Inflammatory macrophage (primary cell): ENCODE measurements at regions not wholly inside any gene's neighbourhood (a gene's known extent, or its start where the extent isn't known, plus 50 kb on each side); places are given as distances from the start of the nearest gene placed in this dataset.

Experiments
- DNase-seq, 2 donors: peaks; one replicate each; pipeline ENCODE4 v3.0.0-alpha.2; 2020 to 2022

DNA sequence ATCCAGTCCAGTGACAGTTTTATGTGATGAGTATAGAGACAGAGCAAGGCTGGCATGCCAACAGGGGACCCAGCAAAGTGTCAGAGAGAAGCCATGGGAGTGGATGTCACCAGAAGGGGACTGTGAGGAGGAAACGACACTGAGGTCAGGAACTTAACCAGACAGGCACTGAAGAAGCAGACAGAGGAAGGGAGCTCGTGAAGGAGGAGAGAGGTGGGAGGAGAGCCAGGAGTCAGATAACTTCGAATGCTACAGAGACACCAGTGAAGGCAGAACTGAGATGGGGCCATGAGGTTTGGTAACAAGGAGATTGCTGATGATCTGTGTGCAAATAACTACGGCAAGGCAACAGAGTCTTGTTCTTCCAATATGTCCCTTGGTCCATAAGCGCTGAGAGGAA, 211.1 kb upstream of the FOXA2 start:
- DNase-seq: no peak

DNA sequence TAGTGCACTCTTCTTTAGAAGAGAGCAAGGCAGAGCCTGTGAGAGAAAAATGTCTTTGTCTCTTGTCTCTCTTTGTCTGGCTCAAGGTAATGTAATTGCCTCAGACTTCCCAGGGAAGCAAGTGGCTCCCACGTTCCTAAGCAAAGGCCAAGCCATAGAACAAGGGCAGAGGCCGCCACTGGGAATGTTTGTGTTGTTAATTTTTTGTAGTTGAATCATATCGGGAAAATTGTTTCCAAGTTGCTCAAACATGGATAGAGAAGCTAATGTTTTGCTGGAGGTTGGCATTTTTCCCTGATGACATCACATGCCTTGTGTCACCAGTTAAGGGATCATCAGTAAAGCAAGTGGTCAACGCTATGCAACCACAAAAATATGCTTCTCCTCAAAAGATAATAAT, 211.5 kb upstream of the FOXA2 start:
- DNase-seq: no peak

DNA sequence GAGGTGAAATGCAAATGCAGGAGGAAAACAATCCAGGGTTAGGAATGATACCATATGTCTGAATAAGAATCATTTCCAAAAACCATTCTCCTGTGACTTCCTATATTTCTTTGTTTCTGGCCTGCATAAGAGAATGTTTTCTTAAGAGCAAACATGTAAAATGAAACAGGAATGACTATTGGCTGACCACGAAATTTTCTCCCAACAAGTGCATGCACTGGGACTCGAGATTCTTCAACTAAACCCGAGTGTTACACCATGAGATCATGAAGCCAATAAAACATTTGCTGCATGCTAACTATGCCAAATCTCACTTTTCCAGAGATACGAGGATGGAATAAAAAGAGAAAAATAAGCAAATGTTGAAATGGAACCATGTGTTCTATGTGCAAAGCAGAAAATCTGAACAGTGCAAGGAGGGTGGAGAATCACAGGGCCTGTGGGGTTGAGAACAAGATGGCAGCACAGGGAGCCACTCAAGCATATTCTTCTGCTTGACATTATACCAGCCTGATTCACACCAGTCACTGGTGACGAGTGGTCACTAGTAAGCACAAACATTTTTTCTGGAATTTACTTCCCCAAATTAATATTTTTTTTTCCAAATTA, 212.2 kb upstream of the FOXA2 start:
- DNase-seq: no peak

DNA sequence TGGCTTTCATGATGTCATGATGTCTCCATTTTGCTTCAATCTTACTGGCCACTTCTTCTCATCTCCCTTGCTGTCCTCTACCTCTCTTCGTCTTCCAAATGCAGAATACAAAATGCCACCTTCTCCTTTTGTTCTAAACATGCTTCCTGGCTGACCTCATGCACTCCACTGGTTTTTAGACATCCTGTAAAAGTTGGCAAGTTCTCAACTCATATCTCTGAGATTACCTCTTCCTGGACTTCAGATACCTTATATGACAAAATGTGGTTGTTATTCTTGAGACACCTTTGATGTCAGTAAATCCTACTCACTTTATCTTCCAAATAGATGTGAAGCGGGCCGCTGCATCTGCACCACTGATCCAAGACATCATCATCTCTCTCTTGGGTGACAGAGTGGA, 212.7 kb upstream of the FOXA2 start:
- DNase-seq: no peak

DNA sequence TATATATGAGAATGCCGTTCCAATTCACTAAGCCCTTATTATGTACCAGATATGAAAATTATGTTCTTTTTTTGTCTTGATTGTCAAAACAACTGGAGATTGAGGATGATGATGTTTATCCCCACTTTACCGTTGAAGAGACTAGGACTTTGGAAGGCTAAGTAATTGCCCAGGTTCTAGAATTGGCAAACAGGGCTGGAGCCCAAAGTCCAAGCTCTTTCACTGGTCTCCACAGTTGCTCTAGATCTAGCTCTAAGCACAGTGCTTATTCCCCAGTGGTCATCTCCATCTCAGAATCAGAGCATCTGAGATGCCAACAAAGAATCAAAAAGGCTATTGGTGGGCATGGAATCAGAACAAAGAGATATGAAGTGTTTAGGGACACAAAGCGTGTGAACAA, 215.3 kb upstream of the FOXA2 start:
- no peak for DNase-seq

DNA sequence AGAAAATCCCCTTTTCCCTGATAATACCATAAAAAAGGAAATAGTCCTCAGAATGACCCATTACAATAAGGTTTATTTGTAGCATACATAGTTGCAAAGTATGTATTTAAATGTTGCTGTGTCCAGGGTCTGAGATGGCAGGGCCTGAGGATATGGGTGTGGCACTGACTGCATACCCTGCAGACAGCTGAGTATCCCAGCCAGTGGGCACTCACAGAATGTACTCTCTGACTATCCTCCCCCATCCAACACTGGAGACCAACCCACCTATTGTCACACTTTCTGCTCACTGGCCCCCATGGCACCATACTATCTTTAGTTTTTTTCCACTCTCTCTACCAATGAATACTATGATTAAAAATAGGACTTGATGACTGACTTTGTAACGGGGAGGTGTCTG, 215.8 kb upstream of the FOXA2 start:
- DNase-seq: no peak

DNA sequence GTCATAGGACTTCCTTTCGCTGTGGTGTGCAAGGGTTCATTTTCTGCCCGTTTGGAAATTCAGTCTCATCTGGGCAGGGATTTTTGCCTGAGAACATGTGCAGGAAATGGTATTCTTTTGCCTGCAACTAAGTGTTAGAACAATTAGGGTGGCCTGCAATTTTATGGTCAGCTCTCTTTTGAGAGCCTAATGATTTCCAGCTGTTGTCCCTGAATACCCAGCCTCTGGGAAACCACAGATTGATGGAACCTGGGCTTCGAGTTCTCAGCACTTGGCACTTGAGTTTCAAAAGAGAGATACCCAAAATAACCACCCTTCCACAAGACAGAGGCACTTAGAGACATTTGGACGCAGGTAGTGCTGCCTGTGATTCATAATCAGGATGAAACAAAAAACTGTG, 217.2 kb upstream of the FOXA2 start:
- DNase-seq: no peak

DNA sequence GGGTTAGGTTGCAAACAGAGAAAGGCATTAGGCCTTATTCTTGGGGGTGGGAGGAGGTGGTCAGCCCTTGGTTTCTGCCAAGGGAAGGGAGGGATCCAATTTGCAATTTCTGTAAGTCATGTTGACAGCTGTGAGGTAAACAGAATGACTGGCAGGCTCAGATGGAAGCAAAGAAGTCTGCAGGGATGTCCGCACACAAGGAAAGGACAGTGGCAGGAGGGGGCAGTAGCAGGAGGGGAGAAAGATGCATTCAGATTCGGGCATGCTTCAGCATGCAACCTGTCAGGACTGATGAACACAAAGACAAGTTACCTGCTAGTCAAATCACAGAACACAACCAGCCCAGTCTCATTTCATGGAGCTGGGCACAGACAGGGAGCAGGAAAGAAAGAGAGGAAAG, 217.9 kb upstream of the FOXA2 start:
- DNase-seq: no peak

DNA sequence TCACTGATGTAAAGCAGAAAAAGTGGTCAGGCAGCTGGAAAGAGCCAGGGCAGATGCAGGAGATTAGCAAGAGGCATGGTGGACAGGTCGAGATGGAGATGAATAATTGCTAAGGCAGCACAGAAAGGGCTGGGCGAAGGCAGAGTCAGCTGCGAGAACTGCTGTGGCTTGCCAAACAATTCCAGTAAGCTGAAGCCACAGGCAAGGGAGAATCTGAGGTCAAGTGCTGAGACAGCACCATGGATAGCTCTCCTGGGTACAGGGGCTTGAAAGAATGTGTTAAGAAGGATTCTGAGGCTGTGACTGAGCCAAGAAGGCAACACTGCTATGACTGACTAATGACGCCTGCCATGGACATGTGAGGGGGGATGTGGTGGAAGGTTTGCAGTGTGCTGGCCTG, 220.8 kb upstream of the FOXA2 start:
- DNase-seq: no peak

DNA sequence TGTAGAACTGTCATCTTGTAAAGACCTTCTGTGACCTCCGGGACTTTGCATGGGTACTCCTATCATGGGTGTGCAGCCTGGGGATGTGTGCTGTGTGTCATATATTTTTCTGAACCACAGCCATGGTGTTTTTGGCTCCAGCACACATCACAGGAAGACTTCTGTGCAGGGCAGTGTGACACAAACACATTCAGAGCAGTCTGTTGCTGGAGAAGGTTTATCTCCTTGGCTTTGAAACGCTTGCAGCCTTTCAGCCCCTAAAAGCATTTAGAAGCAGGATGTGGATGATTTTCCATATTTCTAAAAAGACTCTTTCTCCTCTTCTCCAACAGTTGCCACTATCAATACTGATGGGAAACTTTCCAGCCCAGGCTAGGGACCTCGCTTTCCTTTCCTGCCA, 221.6 kb upstream of the FOXA2 start:
- DNase-seq: no peak

DNA sequence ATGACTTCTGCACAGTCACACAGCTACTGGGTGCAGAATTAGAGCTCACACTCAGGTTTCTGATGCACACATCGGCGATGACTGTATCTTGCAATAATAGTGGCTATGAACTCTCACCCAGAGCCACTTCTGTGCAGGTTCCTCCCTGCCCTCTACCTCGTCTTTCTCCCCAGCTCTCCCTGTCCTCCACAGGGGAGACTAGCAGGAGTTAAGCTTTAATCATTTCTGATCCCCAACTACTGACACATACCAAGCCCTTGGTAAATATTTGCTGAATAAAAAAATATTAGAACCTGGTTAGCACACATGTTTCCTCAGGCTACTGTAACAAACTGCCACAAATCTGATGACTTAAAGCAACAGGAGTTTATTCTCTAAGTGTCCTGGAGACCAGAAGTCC, 222.7 kb upstream of the FOXA2 start:
- DNase-seq: no peak

DNA sequence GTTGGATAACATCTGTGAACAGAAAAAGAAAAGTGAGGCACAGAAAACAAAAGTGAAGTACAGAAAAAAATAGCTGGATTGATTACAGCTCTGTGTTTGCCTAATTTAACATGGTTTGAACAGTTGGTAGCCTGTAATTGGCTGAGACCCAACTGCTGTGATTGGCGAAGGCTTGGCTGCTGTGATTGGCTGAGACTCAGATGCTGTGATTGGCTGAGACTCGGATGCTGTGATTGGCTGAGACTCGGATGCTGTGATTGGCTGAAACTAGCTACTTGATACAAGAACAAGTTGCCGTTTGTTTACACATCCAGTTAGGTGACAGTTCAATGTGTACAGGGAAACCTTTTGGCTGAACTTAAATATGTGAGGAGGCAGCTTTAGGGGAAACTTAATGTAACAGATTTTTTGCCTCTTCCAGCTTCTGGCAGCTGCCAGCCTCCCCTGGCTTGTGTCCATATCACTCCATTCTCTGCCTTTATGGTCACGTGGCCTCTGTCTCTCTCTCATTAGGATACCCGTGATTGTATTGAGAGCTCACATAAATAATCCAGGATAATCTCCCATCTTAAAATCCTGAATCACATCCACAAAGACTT, 223.4 kb upstream of the FOXA2 start:
- no peak for DNase-seq

DNA sequence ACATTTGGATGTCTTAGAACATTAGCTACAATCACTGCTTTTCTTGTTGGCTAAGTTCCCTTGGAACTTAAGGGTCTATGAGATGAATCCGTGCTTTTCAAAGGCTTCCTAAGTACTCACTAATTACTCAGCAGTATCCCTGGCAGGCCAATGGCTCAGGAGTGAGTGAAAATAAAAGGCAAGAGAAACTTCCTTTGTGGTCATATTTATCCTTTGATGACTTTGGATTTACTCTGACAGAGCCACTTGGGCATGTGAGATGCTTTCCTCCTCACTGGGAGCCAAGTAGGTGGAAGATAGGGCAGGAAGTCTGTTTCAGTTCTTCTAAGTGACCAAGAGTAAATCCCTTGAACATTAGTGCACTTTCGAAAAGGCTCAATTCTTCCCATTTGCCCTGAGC, 224.3 kb upstream of the FOXA2 start:
- DNase-seq: no peak

DNA sequence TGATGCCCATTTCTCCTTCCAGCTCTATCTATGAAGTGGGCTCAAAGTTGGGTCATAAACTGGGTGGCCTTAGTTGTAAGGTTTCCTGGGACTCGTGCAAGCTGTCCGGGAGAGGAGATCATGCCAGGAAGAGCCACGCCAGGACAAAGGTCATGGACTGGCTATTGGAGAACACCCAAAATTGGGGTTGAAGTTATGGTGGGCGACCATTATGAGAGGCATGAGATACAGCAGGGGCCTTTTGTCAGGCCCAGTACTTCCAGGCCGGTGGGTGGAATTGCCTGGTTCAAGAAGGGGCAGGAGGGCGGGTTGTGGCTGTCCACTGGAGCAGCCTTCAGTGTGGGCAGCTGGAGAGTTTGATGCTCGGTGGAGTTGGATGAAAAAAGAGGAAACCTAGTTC, 225.1 kb upstream of the SSTR4 start:
- no peak for DNase-seq

DNA sequence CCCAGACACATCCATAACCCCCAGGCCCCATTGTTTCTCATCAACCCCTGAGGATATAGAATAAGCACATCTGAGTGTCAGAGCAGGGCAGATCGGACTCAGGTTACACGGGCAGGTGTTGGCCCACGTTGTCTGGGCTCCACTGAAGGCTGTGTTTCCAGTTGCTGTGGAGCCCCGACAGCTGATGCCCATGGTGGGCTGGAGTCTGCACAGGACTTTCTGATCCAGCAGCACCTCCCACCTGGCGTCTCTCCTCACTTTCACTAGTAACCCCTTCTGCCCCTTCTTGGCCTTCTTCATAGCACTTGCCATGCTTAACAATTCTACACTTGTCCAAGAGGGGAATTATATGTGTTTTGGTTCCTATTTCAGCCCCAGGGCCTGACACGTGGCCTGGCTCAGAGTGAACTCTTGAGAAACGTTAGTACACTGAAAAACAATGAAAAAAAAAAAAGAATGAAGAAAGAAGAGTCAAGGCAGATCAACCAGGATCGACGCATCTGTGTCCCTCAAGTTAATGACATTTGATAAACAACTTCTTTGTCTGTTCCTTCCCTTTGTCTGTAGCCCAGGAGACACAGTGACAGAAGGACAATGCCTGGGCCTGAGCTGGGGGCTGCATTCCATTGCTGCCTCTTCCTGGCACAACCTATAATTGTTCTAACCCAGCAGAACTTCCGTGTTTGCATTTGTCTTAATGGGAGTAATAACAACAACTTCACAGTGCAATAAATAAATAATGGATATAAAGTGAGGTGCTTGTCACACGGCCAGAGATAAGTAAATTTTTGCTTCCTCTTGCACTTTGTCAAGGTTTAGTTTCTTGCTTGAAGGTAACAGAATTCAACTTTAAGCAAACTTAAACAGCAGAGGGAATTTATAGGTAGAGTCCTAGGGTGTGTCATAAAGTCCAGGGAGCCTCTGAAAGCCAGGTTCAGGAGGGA, 224.2 kb upstream of the SSTR4 start:
- no peak for DNase-seq

DNA sequence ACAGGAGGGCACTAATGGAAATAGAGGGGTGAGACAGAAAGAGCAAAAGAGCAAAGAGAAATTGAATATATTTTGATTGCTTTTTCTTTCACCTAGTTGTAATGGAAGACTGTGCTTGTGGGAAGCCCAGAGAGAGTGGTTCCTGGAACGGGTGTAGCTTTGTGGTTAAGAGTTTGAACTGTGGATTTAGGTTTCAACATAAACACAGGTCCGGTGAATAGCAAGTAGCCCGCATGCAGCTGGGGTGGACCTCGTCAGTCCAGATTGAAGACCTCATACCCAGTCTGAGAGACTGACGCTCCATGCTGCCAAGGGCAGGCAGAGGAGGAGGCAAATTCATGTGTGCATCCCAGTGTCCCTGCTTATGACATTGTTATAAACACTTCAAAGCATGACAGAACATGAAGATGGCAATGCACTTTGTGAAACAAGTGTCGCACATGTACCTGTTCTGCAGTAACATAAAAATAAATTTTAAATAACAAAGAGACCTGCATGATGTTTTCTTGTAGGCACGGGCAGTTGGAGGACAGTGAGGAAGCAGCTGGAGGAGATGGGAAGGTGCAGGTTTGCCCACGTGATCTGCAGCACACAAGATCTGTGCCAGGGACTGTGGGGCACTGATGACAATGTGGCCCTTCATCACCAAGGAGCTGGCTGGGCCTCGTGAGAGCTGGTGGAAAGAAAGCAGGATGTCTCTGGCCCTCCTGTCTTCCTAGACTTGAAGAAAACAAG, 220.5 kb upstream of the SSTR4 start:
- no peak for DNase-seq

DNA sequence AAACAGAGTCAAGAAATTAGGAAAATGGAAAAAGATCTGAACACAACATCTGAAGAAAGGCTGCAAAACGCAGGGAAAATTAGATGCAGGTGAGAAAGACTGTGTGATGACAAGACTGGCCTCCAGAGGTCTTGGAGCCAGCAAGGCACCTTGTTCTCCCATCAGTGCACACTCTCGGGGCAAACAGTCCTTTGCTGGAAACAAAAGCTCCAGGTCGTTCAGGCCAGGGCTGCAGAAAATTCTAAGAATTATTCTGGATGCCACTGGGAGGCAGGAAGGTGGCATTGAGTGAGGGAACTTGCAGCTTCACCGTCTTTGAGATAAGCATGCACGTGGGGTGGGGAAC, 219.9 kb upstream of the SSTR4 start:
- DNase-seq: no peak

DNA sequence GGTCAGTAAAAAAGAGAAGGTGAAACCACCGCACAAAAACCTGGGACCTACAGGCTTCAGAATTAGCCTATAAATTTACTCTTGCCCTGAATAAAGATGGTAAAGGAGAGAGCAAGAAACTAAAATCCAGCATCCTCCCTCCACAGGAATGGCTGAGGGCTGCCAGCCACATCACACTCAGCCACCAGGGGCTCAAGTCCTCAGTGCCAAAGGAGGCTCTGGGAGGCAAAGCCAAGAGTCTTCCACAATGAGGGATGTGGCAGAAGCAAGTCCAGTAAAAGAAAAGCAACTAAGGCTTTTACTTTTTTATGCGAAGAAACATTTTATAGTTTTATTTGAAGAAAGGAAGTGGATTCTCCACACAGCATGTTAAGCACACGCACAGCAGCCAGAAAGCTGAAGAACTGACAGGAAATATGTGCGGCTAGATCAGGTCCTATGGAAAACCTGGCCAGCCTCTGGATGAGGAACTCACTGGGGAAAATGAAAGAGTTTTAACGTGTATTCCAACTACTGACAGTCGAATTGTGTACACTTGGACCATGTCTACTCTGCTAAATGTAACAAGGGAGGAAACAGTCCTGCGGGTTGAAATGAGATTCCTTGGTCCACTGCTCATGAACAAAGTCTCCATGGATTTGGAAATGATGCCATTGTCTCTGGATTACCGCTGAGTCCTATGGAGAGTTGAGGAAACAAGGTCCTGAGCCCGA, 219.4 kb upstream of the SSTR4 start:
- no peak for DNase-seq

DNA sequence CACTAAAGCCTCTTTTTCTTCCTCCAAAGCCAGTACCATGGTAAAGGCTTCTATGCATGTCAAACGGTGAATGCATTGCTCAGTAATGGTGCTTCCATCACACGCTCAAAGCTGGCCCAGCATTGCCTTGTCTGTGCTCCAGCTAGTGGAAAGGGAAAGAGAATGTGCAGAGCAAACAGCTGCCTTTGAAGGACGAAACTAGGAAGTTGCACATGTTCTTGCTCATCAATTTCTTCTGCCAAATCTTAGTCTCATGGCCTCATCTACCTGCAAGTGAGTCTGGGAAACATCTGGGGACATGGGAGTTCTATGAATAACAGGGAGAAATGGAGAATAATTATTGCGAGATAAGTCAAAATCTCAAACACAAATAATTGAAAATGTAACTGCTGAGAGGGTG, 216.5 kb upstream of the SSTR4 start:
- DNase-seq: no peak

DNA sequence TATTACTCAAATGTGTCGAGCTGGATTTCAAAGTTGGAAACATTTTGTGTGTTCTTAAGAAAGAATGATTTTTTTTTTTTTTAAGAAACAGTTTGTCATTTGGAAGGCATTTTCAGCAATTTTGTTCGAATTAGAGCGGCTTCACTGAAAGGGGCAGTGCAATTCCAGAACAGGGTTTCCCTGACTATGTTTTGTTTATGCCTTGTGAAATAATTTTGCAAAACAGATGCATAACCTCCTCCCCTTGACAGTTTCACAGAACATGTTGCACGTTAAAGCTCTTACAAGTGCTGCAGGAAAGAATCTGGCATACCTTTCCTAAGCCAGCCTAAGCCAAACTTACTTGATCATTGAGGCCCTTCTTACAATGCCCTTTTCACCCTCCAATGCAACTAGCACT, 216.0 kb upstream of the SSTR4 start:
- DNase-seq: no peak

DNA sequence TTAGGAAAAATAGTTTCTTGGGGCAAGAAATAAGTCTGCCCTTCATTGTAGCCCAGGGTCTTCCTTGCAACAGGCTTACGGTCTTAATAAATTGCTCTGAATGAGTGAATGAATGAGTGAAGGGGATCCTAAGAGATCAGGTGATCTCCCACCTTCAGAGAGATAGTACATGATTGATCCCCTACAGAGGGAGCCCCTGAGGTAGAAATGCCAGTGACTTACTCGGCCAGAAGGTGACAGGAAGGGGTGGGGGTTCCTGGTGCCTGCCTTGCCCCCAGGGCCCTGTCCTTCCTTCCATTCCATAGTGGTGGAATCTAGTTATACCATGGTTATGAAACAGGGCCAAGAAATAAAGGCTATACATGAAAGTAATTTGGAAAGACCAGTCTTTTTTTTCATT, 215.3 kb upstream of the SSTR4 start:
- DNase-seq: no peak

DNA sequence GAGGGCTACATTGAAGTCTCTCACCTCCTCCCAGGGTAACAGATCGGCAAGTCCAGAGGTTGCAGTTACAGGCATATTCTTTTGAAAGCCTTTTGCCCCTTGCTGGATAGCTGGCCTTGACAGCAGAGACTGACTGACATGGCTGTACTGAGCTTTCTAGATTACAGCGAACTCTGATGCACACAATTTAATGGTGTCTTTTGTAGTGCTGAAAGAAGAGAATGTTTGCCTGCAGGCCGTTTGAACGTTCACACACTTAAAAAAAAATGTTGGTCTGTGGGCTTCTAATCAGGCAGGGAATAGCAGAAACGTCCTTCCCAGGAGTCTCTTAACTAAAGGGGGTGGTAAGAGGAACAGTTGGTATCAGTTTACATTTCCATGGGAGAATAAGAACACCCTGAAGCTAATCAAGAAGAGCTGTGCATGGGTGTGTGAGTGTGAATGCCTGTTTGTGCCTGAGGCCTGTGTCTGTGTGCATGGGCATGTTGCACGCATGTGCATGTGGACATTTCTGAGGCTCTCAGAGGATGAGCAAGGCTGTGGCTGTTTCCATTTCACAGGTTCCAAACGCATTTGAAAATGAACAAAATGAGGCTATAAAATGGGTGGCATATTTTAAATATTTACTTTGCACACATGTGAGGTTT, 213.9 kb upstream of the SSTR4 start:
- no peak for DNase-seq
